T-helper 17 cell (primary cell): ENCODE measurements at regions not wholly inside any gene's neighbourhood (a gene's known extent, or its start where the extent isn't known, plus 50 kb on each side); places are given as distances from the start of the nearest gene placed in this dataset.

ENCODE experiments used
- ATAC-seq: fragments of 150-1000 bp; cut with Tn5 transposase; 2 replicates; pipeline ENCODE4 v1.10.0; 2021; ENCODE audit warnings: mild to moderate bottlenecking, moderate library complexity
- DNase-seq, 3 donors: peaks; one replicate each; pipeline versions ENCODE4 v3.0.0 to v3.0.0-alpha.2; 2020 to 2021
- H3K9me3 ChIP-seq: one replicate; pipeline ENCODE4 v1.7.0; 2013; ENCODE audit warnings: low read length, mild to moderate bottlenecking; ENCODE audit not compliant: control insufficient read depth, poor library complexity, severe bottlenecking
- H3K27ac Mint-ChIP-seq: one replicate; pipeline ENCODE4 v1.8.0; 2022; ENCODE audit warnings: mild to moderate bottlenecking, moderate library complexity, mixed read lengths
- H3K27me3 Mint-ChIP-seq: one replicate; pipeline ENCODE4 v1.8.0; 2022; ENCODE audit warnings: mixed read lengths
- H3K36me3 Mint-ChIP-seq: one replicate; pipeline ENCODE4 v1.8.0; 2022; ENCODE audit warnings: low read depth, mixed read lengths
- H3K4me1 Mint-ChIP-seq: one replicate; pipeline ENCODE4 v1.8.0; 2022; ENCODE audit warnings: mild to moderate bottlenecking, mixed read lengths
- H3K4me3 Mint-ChIP-seq: one replicate; pipeline ENCODE4 v1.8.0; 2022; ENCODE audit warnings: mild to moderate bottlenecking, moderate library complexity, mixed read lengths

DNA sequence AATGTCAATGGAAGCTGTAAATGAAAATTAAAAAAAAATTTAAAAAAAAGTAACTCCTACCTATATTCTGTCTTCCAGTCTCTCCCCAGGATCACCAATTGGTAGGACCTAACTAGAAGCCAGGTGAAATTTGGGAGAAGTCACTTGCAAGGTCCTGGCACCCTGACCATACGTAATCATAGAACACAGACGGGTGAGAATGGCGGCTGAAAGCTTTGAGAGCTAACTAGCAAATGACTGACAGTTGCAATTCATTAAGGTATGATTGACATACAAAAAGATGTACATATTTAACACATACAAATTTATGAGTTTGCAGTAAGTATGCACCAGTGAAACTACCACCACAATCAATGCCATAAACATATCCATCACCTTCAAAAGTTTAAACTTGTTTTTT, 372.7 kb upstream of the PSMD7 start:
- no peak for ATAC-seq
- Mint-ChIP-seq H3K36me3 (no peaks in the 10 kb centered on the region), H3K27ac (no peak overlapping the region), H3K4me1 (no peaks in the 10 kb centered on the region), H3K27me3 (no peaks in the 10 kb centered on the region), H3K4me3 (no peak overlapping the region)
- no peak for DNase-seq
- H3K9me3 ChIP-seq, result no peaks in the 10 kb centered on the region

DNA sequence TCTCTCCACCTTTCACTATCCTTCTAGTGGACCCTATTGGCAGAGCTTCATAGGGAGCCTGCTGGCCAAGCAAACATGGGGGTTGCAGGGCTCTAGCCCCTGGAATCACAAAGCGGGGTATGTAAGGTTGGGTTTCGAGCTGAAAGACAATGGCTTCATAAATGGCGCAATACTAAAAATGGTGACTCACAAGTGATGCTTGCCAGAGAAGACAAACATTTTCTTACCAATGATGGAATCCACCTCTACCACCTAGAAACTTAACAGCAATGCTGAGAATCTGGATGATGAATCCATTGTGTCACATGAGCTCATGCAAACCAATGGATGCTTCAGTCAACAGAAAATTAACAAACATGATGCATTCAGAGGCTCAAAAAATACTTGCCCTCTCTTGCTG, 375.3 kb upstream of the PSMD7 start:
- ATAC-seq, result no peak
- no peaks in the 10 kb centered on the region for H3K36me3 Mint-ChIP-seq
- H3K4me3 Mint-ChIP-seq, result no peak overlapping the region
- no peaks in the 10 kb centered on the region for H3K4me1 Mint-ChIP-seq
- DNase-seq, result no peak
- H3K27ac Mint-ChIP-seq, result no peak overlapping the region
- H3K9me3 ChIP-seq, result no peaks in the 10 kb centered on the region
- H3K27me3 Mint-ChIP-seq, result peaks cover 5% of the 10 kb centered on the region

DNA sequence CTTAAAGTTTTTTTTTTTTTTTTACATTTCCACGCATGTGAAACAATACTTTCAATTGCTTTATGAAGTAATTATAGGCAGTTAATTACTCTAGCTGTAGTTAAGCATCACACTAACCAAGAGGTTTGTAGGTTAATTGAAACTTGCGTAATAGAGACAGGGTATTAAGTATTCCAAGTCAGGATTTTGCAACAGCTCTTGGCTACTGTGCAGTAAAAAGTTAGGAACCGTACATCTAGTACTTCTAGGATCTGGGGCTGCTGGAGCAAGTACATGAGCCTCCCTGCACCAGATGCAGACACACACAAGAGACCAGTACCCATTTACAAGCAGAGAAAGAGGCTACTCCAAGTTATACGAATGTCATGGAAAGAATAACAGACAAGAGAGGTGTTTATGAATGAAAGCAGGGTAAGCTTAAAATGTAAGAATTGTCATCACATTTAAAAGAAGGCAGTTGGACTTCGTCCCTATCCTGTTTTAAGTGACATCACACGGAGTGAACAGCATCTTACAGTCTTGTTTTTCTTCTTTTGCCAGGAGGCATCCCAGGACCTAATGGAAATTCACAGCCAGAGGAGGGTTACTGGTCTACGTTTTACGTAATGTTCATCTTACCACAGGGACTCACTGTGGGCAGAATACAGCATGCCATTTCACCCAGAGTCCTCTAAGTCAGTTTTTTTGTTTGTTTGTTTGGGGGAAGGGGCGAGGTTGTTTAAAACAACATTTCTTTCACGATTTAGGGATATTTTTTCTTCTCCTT, 379.6 kb upstream of the PSMD7 start:
- Mint-ChIP-seq H3K27me3 (peaks cover 5% of the 10 kb centered on the region), H3K4me1 (no peaks in the 10 kb centered on the region), H3K4me3 (no peak overlapping the region), H3K36me3 (no peaks in the 10 kb centered on the region), H3K27ac (no peak overlapping the region)
- no peak for DNase-seq
- H3K9me3 ChIP-seq, result no peaks in the 10 kb centered on the region
- no peak for ATAC-seq

DNA sequence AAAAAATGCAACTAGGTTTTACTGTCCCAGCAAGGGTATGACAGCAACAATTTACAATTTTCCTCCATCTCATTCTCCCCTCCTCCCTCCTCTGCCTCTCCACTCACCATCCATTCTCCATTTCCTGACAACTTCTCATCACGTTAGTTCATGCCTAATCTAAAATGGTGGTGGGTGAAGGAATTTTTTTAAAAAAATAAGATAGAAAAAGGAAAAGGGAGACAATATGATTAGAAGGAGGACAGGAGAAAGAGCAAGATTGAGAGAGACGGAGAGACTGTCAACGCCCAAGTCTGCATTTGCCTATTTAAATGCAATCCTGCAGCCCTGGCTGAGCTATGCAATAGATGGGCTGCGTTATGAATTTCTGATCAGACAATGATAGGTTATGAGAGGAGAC, 380.7 kb upstream of the PSMD7 start:
- DNase-seq, result no peak
- Mint-ChIP-seq H3K27ac (no peak overlapping the region), H3K4me3 (no peak overlapping the region), H3K4me1 (no peaks in the 10 kb centered on the region), H3K36me3 (no peaks in the 10 kb centered on the region), H3K27me3 (peaks cover 5% of the 10 kb centered on the region)
- no peaks in the 10 kb centered on the region for H3K9me3 ChIP-seq
- no peak for ATAC-seq

DNA sequence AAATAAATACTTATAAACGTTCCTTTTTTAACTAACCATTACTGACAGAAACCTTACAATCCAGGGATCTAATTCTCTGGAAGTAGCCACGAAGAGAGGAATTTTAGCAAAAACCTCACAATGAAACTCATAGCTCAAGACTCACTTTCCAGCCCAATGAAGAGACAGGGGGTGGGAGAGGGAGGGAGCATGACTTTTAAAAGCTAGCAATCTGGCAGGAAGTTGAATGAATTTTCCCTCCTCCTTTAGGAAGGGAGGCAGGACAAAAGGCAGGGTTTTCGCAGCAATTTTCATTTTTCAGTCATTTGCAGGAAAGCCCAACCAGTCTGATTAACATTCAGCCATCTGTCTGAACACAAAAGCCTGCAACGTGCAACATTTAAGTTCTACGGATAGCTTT, 381.5 kb upstream of the PSMD7 start:
- Mint-ChIP-seq H3K4me1 (no peaks in the 10 kb centered on the region), H3K27me3 (peaks cover 5% of the 10 kb centered on the region), H3K27ac (no peak overlapping the region), H3K4me3 (no peak overlapping the region), H3K36me3 (no peaks in the 10 kb centered on the region)
- DNase-seq, result no peak
- ATAC-seq, result no peak
- no peaks in the 10 kb centered on the region for H3K9me3 ChIP-seq

DNA sequence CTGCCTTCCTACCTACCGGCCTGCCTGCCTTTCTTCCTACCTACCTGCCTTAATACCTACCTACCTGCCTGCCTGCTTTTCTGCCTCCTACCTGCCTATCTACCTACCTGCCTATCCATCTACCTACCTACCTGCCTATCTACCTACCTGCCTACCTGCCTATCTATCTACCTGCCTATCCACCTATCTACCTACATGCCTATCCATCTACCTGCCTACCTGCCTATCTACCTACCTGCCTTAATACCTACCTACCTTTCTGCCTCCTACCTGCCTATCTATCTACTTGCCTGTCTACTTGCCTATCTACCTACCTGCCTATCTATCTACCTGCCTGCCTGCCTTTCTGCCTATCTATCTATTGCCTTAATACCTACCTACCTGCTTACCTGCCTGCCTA, 383.8 kb upstream of the PSMD7 start:
- Mint-ChIP-seq H3K36me3 (no peaks in the 10 kb centered on the region), H3K27me3 (peaks cover 5% of the 10 kb centered on the region), H3K4me3 (no peak overlapping the region), H3K27ac (no peak overlapping the region), H3K4me1 (no peaks in the 10 kb centered on the region)
- ATAC-seq, result no peak
- H3K9me3 ChIP-seq, result no peaks in the 10 kb centered on the region
- DNase-seq, result no peak

DNA sequence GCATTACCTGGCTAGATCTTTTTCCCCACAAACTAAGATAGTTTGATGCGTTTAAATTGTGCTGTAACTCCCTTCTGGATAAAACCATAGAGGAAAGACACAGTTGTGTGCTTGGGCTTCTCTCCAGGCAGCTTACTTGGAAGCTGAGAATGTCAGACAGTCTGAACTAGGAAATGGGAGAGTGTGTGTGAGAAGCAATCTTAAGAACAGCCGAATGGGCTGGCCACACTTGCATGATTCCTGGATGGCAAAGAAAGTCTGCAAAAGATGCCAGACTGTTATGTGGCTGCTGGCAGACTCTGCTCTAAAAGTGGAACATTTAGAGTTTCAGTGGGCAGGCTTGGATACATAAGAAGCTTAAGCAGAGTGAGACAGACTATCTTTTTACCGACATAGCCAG, 384.3 kb upstream of the PSMD7 start:
- no peaks in the 10 kb centered on the region for H3K9me3 ChIP-seq
- no peak overlapping the region for H3K27ac Mint-ChIP-seq
- peaks cover 5% of the 10 kb centered on the region for H3K27me3 Mint-ChIP-seq
- ATAC-seq (no peak), DNase-seq (no peak)
- no peaks in the 10 kb centered on the region for H3K4me1 Mint-ChIP-seq
- H3K4me3 Mint-ChIP-seq, result no peak overlapping the region
- no peaks in the 10 kb centered on the region for H3K36me3 Mint-ChIP-seq

DNA sequence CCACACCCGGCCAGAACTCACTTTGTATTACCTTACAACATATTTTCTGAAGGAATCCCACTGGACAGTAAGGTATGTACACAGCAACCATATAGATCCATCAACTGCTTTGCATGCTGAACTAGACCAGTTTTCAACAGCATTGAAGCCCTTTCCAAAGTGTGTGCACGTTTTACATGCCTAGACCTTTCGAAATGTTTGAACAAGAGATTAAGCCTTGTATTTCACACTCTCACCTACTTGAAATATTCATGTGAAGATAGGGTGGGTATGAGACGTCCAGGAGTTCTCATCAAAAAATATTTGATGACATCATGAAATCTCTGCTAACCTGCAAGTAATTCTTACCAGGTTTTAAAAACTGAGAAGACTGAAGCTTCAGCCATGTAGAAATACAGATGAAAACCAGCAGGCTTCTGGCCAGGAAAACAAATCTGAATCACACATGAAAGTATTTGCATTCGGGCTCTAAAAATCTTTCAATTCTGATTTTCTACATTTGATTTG, 387.0 kb upstream of the PSMD7 start:
- H3K27me3 Mint-ChIP-seq, result no peaks in the 10 kb centered on the region
- no peak overlapping the region for H3K4me3 Mint-ChIP-seq
- no peak for ATAC-seq
- no peaks in the 10 kb centered on the region for H3K36me3 Mint-ChIP-seq
- no peaks in the 10 kb centered on the region for H3K9me3 ChIP-seq
- no peak for DNase-seq
- H3K4me1 Mint-ChIP-seq, result no peaks in the 10 kb centered on the region
- no peak overlapping the region for H3K27ac Mint-ChIP-seq

DNA sequence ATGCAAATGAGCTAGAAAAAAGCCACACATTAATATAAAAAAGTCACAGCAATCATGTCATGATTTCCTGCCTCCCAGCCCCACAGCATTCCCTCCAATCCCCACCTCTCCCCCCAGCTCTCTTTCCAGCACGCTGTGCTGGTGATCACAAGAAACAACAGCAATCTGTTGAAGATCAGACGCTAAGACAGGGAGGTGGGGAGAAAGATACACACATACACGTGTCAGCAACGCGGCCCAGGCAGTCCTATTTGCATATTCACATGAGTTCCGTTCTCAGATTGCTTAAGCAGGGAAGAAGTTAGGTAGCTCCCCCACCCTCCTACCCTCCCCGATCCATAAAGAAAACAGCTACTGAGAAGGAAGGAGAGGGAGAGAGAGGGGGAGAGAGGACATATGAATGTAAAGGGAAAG, 405.5 kb upstream of the PSMD7 start:
- Mint-ChIP-seq H3K4me3 (peak overlapping the region; percentile 71), H3K27ac (no peak overlapping the region), H3K27me3 (peaks cover 67% of the 10 kb centered on the region), H3K4me1 (peaks cover 5% of the 10 kb centered on the region), H3K36me3 (no peaks in the 10 kb centered on the region)
- ATAC-seq (no peak), DNase-seq (no peak)
- no peaks in the 10 kb centered on the region for H3K9me3 ChIP-seq

DNA sequence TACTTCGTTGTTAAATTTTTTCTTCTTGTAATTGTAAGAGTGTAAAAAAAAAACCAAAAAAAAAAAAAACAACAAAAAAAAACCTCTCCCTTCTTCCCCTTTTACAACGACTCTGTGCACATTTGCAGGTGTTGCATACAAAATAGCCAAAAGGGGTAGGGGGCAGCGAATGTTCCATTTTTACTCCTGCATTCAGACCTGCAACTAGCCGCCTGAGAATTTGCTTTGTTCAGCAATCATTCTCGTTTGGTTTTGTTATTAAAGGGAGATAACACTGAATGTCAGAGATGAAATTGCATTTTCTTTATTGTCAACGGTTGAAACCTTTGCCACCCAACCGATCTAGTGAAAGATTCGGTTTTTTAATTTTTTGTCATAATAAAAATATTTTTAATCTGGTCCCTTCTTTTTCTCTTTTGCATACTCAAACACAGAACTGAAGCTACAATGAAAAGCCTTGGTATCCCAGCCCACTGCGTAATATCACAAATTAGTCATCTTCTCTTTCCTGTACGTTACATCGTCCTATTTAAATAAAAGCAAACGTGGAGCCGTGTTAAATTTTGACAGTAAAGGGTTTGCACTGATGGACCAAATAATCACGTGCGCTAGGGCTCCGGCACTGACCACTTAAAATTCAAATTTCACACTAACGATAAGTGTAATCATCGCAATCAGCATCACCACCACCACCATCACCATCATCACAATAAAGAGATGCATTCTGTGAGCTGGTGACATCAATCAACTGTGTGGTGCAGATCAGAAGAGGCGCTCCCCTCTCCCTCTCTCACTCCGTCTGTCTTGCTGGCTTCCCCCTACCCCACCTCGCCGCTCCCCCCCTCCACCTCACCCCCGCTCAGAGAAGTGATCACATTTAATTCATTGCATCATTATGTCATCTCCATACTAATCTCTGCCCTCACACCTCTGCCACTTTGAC, 406.2 kb upstream of the PSMD7 start:
- no peaks in the 10 kb centered on the region for H3K36me3 Mint-ChIP-seq
- peaks cover 5% of the 10 kb centered on the region for H3K4me1 Mint-ChIP-seq
- no peak for DNase-seq
- no peaks in the 10 kb centered on the region for H3K9me3 ChIP-seq
- peaks cover 72% of the 10 kb centered on the region for H3K27me3 Mint-ChIP-seq
- no peak for ATAC-seq
- no peak overlapping the region for H3K27ac Mint-ChIP-seq
- no peak overlapping the region for H3K4me3 Mint-ChIP-seq

DNA sequence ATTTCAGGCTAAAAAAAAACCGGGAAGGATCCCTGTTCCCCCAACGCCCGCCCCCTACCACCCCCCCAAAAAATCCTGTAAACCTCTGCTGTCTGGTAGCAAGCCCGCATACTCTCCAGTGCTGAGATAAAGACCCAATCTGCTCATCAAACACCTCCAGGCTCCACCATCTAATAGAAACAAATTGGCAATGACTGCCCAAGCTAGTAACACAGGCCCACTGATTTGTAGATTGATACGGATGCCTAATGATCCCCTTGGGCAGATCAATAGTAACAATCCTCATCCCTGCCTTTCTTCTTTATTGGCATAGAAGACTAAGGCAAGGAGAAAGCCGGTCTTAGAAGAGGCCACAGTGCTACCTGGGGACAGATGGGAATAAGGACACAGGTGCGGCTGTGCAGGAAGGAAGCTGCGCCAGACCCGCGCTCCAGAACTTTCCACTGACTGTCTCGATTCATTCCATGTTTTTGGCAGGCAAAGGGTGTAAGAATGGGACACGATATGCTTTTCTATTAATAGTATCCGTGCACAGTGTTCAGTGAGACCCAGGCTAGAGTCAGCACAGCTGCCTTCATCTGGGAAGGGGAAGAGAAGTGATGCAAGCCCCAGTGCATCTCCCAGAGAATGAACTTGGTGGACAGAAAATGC, 407.6 kb upstream of the PSMD7 start:
- peaks cover 64% of the 10 kb centered on the region for H3K27me3 Mint-ChIP-seq

DNA sequence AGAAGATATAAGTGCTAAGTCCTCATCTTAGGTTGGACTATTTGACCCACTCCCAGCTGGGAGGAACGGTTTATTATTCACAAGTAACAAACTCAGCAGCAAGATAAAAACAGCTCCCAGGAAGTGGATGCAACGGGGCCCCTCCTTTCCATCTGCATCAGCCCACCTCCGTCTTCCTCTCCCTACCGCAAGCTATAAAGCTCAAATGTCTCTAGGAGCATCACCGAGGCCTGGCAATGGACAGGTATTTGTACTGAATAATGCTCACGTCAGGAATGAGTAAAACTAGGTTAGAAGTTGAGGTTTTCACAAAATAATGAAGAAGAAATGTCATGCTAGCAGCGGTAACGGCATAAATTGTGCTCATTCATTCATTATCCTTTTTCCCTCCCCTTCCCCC, 408.7 kb upstream of the PSMD7 start:
- Mint-ChIP-seq H3K4me1 (peaks cover 5% of the 10 kb centered on the region), H3K4me3 (no peak overlapping the region), H3K36me3 (no peaks in the 10 kb centered on the region), H3K27me3 (peaks cover 60% of the 10 kb centered on the region), H3K27ac (no peak overlapping the region)
- DNase-seq (no peak), ATAC-seq (no peak)
- H3K9me3 ChIP-seq, result no peaks in the 10 kb centered on the region

More for the DNA sequence above, 407.6 kb upstream of the PSMD7 start:
- DNase-seq, result no peak
- H3K4me1 Mint-ChIP-seq, result peaks cover 5% of the 10 kb centered on the region
- ATAC-seq, result no peak
- no peaks in the 10 kb centered on the region for H3K36me3 Mint-ChIP-seq
- H3K27ac Mint-ChIP-seq, result no peak overlapping the region
- no peaks in the 10 kb centered on the region for H3K9me3 ChIP-seq
- no peak overlapping the region for H3K4me3 Mint-ChIP-seq

DNA sequence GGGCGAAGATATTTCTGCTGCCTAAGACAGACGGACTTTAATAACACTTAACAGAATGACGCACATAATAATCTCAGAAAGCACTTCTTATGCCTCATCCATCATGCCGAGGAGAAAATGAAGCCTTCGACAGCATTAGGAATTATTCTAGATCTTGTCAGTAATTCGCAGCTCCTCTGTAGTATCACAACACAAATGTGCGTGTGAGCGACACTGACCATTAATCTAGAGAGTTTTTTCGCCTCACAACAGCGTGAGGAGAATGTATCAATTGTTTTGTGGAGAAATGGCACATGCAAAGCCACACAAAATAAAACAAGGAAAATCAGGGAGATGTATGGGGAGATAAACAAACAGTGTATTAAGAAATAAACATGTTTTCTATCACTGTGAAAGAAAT, 410.2 kb upstream of the PSMD7 start:
- peaks cover 58% of the 10 kb centered on the region for H3K27me3 Mint-ChIP-seq
- no peak overlapping the region for H3K27ac Mint-ChIP-seq
- H3K4me1 Mint-ChIP-seq, result peaks cover 5% of the 10 kb centered on the region
- DNase-seq (no peak), ATAC-seq (no peak)
- H3K9me3 ChIP-seq, result no peaks in the 10 kb centered on the region
- H3K36me3 Mint-ChIP-seq, result no peaks in the 10 kb centered on the region
- H3K4me3 Mint-ChIP-seq, result no peak overlapping the region
